GM19023 (cell line): ENCODE measurements at regions not wholly inside any gene's neighbourhood (a gene's known extent, or its start where the extent isn't known, plus 50 kb on each side); places are given as distances from the start of the nearest gene placed in this dataset.
"Not testable (repeated sequence)": the region's sequence is repeated elsewhere in the genome, so short reads cannot be mapped to it uniquely, and the experiment has no call there.

ENCODE experiments used
- ATAC-seq: cut with Tn5 transposase; IDR thresholded peaks from one replicate; pipeline ENCODE4 v1.9.1; 2021; ENCODE audit warnings: mild to moderate bottlenecking, moderate library complexity; ENCODE audit not compliant: unreplicated experiment

GRCh38 chr9:73969936-73970335, 527.2 kb upstream of the RORB start:
- no peak for ATAC-seq

GRCh38 chr9:73976424-73976823, 520.7 kb upstream of the RORB start:
- ATAC-seq: not testable (repeated sequence)

- ATAC-seq: no peak
Observed at GRCh38 chr9:73979894-73980264, 517.3 kb upstream of the RORB start.

- no peak for ATAC-seq
Observed at GRCh38 chr9:73980754-73981153, 516.4 kb upstream of the RORB start.

- no peak for ATAC-seq
Observed at GRCh38 chr9:73981405-73981804, 515.7 kb upstream of the RORB start.

GRCh38 chr9:73995836-73996235, 501.3 kb upstream of the RORB start:
- no peak for ATAC-seq

- no peak for ATAC-seq
Observed at GRCh38 chr9:73996844-73997243, 500.3 kb upstream of the RORB start.

GRCh38 chr9:74001382-74001781, 495.8 kb upstream of the RORB start:
- no peak for ATAC-seq

GRCh38 chr9:74006935-74007334, 490.2 kb upstream of the RORB start:
- ATAC-seq: no peak

- ATAC-seq: no peak
Observed at GRCh38 chr9:74007833-74008232, 489.3 kb upstream of the RORB start.

GRCh38 chr9:74016004-74016403, 481.1 kb upstream of the RORB start:
- no peak for ATAC-seq

- no peak for ATAC-seq
Observed at GRCh38 chr9:74025402-74025925, 471.7 kb upstream of the RORB start.

- no peak for ATAC-seq
Observed at GRCh38 chr9:74032421-74032820, 464.7 kb upstream of the RORB start.

- no peak for ATAC-seq
Observed at GRCh38 chr9:74035786-74036185, 461.3 kb upstream of the RORB start.

GRCh38 chr9:74036549-74037231, 460.4 kb upstream of the RORB start:
- ATAC-seq: peak; percentile 78

GRCh38 chr9:74037274-74037673, 459.9 kb upstream of the RORB start:
- no peak for ATAC-seq

- ATAC-seq: no peak
Observed at GRCh38 chr9:74041588-74041987, 455.5 kb upstream of the RORB start.

GRCh38 chr9:74044844-74045243, 452.3 kb upstream of the RORB start:
- no peak for ATAC-seq

GRCh38 chr9:74056023-74056422, 441.1 kb upstream of the RORB start:
- ATAC-seq: no peak

- ATAC-seq: not testable (repeated sequence)
Observed at GRCh38 chr9:74057051-74057450, 440.1 kb upstream of the RORB start.

GRCh38 chr9:74064702-74065101, 432.4 kb upstream of the RORB start:
- ATAC-seq: no peak

GRCh38 chr9:74066128-74066527, 431.0 kb upstream of the RORB start:
- ATAC-seq: no peak

- no peak for ATAC-seq
Observed at GRCh38 chr9:74066605-74067004, 430.5 kb upstream of the RORB start.
